ENCODE measurements at regions not wholly inside any gene's neighbourhood (a gene's known extent, or its start where the extent isn't known, plus 50 kb on each side); places are given as distances from the start of the nearest gene placed in this dataset.

DNA sequence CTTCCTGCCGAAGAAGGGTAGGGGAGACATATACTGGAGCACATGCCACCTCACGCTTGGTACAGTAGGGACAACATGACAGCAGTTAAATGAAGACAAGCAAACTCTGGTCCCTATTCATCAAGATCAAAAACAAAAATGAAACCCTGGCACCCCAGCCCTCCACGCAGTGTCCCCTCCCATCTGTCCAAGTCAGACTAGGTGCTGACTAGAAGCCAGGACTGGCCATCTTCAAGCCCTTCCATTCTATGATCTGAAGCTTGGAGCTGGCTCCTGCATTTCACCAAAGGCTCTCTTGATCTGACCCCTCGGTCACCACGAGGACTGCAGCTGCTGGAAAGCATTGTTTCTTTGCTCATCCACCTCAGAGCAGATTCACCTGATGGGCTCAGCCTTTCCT lies 158.9 kb upstream of the GGTLC1 start:
- DNase-seq (ENCODE audit: extremely low read depth in 1 of 2, low read depth in 1 of 2) = no peak

DNA sequence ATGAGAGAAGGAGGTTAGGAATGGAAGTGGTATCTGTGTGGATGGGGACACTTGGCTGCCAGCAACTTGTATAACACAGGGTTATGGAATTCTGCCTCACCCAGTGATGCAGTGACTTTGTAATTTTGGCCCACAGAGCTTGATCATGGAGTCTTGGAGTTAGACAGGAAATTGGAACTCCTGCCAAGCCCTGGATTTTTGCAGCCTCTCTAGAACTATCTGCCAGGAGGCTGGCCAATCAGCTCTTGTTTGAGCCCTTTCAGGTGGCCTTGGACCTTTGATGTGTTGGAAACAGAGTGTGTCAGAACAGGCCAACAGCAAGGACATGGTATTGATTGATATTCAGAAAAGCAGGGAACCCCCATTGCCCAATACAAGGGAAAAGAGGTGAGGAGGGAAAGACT lies 157.7 kb upstream of the GGTLC1 start:
- no peak for DNase-seq (ENCODE audit: extremely low read depth in 1 of 2, low read depth in 1 of 2)

DNA sequence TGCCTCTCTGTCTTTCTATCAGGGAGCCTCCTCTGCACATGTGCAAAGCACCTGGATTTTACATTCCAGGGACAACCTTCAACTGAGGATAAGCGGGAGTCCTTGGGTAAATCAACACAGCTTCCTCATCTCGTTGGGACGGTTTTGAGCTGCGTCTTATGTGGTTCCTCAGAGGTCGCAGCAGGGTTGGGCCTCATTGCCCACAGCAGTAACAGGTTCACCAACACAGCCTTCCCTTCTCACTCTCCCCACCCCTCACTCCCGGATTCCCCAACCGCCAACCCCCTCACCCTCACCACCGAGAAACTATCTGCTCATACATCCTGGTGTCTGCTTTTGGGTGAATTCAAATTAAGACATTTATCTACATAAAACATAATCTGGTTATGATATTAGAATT lies 155.8 kb upstream of the GGTLC1 start:
- DNase-seq (ENCODE audit: extremely low read depth in 1 of 2, low read depth in 1 of 2) = no peak

DNA sequence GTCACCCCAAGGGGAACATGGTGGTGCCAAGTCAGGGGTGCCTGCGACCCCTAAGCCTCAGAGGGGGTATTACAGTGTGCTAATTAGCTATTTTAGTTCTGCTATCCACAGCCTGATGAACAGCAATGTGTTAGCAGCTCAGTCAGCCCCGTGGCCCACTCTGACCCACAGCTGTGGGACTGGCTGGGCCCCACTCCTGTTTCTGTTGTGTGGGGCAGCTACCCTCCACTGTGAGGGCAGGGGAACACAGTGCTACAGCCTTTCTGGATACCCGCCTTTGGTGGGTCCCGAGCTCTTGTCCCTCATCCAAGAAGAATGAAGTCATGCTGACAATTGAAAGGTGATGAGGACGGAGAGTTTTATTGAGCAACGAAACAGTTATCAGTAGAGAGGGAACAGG lies 152.5 kb upstream of the GGTLC1 start:
- no peak for DNase-seq (ENCODE audit: extremely low read depth in 1 of 2, low read depth in 1 of 2)

DNA sequence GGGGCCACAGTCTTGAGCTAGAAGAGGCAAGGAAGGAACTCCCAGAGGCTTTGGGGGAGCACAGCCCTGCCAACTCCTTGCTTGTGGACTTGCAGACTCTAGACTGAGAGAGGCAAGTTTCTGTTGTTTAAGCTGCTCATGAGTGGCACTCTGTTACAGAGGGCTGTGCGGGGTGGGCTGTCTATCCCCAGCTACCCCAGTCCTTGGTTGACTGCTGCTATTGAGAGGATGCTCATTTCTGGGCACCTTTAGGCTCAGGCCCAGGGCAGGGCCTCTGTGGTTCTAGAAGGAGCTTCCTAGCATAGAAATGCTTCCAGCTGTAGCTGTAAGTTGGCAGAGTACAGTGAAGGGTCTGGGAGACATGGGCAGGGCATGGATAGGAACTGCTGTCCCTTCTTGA lies 151.3 kb upstream of the GGTLC1 start:
- DNase-seq (ENCODE audit: extremely low read depth in 1 of 2, low read depth in 1 of 2) = no peak

DNA sequence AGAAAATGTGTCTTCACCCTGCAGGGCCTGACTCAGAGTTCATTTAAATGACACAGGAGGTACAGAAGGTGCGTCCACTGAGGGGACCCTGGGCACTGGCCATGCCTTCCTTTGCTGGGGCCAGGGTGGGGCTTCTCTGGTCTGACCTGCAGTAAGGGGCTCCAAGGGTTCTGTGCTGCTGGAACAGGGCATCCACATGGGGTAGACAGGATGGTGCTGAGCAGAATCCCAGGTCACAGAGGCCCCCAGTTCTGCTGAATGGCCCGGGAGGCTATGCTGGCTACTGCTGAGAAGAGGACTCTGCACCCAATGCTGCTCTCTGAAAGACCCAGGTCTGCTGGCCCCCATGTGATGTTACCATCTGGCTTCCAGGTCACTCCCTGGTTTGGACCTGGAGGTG lies 150.4 kb upstream of the GGTLC1 start:
- DNase-seq (ENCODE audit: extremely low read depth in 1 of 2, low read depth in 1 of 2) = no peak

DNA sequence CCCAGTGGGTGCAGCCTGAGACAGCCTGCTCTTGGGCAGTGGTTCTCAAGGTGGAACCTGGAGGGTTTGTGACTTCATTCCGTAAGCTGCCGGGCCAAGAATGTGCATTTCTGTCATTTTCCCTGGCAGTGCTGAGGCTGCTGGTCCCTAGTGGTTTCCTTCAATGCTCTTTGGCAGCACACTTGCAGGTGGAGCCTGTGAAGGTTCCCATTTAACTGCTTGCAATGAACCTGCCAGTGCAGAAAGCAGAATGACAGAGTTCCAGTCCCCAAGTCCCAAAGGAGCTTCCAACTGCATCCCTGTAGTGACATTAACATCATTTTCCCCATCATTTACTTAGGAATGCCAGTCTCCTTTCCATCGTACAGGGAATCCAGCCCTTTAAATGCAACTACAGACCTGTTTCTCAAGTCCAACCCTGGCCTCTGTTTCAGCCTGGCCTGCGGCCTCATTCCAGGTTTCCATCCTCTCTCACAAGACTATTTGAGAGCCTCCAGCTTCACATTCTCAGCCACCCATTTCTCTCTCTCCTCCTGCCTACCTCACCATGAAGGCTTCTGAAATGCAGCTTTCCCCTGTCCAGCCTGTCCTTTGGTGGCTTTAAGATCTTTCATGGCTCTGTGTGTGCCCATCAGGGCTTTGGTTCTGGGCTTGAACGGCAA lies 149.7 kb upstream of the GGTLC1 start:
- no peak for DNase-seq (ENCODE audit: extremely low read depth in 1 of 2, low read depth in 1 of 2)

DNA sequence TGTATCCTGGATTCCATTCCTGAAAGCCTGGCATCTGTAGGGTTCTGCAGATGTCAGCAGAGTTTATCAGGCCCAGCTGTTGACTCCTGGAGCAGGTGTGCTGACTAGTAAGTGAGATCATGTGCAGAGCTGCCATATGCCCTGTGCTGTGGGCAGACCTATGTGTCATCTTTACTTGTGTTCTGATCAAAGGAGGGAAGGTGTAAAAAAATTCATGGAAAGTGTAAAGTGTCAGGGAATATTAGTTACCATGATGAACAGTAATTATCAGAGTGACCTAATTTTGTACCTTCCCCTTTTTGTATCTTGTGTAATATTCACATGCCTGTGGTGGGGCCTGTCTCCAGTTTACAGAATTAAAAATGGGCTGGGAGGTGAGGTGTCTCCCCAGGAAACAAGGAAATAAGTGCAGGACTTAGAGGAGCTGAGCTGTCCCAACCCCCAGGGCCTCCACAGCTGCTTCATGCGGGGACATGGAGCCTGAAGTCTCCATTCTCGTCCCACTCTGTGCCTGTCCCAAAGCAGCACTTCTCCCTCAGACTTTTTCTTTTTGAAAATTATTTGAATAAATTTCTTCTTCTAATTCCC lies 148.2 kb upstream of the GGTLC1 start:
- DNase-seq (ENCODE audit: extremely low read depth in 1 of 2, low read depth in 1 of 2) = no peak

DNA sequence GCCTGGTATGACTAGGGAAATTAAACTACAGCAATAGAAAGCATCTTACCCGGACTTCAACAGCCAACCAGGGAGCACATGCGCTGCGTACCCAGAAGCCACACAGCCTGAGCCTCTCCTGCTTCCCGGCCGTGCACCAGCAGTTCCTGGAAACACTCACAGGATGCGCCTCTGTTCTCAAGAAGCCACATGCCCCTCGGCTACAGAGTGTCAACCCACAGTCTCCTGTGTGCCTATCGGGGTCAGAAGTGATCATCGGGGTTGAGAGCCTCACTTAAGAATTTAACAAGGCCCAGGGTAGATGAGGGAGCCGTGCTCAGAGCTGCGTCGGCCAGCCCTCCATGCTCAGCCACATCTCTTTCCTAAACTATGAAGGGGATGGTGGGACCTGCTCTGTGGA lies 147.2 kb upstream of the GGTLC1 start:
- DNase-seq (ENCODE audit: extremely low read depth in 1 of 2, low read depth in 1 of 2) = no peak

DNA sequence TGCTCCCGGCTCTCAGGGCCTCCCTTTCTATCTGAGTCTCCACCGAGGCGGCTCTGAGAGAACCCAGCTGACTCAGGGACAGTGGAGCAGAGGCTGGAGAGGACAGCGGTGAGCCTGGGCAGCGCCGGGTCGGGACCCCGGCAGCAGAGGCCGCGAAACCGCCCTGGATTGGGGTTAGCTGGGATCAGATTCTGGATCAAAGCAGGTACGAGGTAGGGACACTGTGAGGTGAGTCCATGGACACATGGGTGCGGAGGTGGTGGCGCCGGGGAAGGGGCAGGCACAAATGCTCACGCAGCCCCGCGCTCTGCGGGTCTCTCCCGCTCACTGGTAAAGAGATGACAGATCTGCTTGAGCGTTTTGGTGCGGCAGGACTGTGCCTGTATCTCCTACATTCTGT lies 146.4 kb upstream of the GGTLC1 start:
- no peak for DNase-seq (ENCODE audit: extremely low read depth in 1 of 2, low read depth in 1 of 2)

DNA sequence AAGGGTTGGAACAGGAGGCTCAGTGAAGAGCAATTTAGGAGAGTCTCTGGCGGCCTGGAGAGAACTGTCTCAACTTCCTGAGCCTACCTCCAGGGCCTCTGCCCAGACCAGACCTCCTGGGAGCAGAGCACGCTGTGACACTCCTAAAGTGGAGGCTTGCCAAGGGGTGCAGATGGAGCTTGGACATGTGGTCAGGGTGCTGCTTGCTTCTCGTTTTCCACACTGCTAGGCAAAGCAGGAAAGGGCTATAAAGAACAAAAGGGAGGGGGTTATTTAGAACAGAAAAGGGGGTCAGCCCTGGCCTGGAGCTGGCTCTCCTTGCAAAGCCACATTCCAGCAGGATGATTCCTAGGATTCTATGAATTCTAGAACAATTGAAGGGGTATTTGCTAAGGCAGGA lies 145.7 kb upstream of the GGTLC1 start:
- DNase-seq (ENCODE audit: extremely low read depth in 1 of 2, low read depth in 1 of 2) = no peak

DNA sequence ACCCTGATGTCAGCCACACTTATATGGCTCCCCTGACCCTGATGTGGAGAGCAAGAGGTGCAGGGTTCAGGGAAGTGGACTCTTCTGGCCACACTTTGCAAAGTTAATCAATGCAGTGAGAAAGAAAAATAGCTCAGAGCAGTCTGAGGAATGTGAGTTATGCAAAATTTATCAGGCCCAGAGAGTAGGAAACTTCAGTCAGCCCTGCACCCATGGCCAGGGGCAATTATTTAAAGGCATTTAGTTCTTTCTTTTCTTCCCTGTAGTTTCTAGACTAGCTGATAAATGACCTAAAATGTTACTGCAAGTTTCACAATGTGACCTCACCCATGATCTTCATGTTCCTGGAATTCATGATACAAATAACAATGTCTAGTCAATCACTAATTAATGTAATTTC lies 143.7 kb upstream of the GGTLC1 start:
- no peak for DNase-seq (ENCODE audit: extremely low read depth in 1 of 2, low read depth in 1 of 2)

DNA sequence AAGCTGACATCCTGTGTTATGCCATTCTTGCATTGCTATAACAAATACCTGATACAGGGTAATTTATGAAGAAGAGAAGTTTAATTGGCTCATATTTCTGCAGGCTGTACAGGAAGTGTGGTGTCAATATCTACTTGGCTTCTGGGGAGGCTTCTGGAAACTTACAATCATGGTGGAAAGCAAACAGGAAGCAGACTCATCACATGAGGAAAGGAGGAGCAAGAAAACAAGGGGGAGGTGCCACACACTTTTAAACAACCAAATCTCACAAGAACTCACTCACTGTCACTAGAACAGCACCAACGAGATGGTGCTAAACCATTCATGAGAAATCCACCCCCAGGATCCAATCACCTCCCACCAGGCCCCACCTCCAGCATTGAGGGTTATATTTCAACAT lies 143.1 kb upstream of the GGTLC1 start:
- DNase-seq (ENCODE audit: extremely low read depth in 1 of 2, low read depth in 1 of 2) = no peak

DNA sequence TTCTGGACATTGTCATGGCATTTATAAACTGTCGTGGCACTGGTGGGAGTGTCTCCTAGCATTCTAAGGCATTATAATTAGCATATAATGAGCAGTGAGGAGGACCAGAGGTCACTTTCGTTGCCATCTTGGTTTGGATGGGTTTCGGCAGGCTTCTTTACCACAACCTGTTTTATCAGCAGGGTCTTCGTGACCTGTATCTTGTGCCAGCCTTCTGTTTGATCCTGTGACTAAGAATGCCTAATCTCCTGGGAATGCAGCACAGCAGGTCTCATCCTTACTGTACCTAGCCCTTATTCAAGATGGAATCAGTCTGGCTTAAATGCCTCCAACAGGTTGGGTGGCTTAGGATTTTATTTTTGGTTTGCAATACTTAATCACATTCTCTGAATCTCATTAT lies 142.7 kb upstream of the GGTLC1 start:
- no peak for DNase-seq (ENCODE audit: extremely low read depth in 1 of 2, low read depth in 1 of 2)

DNA sequence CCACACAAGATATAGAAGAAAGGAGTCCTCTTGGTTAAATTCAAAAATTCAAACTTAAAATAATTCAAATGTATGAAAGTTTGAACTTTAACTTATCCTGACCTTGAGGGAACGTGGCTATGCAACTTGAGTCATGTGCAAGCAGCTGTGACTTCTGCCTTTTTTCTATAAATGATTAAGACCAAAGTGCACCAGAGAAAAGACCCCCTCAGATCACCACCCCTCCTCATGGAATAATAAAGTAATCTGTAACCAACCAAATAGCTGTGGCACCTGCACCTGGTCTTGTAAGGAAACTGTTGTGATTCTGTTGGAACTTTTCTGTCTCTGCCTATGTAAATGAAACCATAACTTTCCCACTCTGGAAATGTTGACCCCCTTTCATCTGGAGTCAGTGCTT lies 141.1 kb upstream of the GGTLC1 start:
- DNase-seq (ENCODE audit: extremely low read depth in 1 of 2, low read depth in 1 of 2) = no peak

DNA sequence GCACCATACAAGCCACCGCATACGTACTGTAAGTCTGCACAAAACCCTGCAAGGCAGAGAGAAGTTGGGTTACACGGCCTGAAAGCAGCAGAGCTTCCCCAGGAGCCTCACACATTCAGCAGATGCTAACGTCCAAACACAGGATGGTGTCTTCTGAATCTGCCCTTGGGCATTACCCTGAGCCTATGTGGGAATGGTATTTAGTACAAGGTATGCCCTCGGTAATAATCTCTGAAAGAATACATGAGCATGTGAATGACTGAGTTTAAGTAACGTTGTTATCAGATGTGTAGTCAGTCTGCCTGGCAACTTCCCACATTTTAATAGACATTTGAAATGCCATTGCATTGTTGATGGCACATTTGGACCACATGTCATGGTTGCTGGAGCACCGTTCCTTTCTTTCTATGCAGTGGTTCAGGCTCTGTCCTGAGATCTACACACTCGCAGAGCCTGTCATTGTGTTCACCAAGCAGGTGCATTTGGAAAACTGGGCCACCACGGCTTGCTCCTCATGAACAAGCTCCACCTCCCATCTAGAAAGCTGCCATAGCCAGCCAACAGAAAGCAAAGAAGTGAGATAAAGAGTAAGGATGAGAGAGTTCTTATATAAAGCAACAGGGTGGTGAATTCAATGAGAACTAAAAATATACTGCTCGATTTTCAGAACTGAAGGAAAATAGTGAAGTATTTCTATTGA lies 136.5 kb upstream of the GGTLC1 start:
- DNase-seq (ENCODE audit: extremely low read depth in 1 of 2, low read depth in 1 of 2) = no peak

DNA sequence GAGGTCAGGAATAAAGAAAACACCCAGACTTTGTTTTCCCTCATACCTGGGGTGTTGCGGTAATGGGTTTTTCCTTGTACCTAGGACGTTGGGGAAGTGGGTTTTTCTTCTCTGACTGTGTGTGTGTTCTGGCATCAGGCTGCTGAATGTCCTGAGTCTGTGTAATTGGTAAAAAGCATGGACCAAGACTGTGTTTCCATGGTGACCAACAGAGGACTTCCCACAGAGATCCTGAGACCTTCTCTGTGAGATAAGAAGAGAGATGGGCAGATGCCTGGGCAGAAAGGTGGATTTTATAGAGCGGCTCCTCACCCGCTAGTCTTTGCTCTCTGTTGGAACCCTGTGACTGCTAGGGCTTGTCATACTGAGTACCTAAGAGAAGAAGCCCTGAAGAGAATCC lies 135.4 kb upstream of the GGTLC1 start:
- no peak for DNase-seq (ENCODE audit: extremely low read depth in 1 of 2, low read depth in 1 of 2)

DNA sequence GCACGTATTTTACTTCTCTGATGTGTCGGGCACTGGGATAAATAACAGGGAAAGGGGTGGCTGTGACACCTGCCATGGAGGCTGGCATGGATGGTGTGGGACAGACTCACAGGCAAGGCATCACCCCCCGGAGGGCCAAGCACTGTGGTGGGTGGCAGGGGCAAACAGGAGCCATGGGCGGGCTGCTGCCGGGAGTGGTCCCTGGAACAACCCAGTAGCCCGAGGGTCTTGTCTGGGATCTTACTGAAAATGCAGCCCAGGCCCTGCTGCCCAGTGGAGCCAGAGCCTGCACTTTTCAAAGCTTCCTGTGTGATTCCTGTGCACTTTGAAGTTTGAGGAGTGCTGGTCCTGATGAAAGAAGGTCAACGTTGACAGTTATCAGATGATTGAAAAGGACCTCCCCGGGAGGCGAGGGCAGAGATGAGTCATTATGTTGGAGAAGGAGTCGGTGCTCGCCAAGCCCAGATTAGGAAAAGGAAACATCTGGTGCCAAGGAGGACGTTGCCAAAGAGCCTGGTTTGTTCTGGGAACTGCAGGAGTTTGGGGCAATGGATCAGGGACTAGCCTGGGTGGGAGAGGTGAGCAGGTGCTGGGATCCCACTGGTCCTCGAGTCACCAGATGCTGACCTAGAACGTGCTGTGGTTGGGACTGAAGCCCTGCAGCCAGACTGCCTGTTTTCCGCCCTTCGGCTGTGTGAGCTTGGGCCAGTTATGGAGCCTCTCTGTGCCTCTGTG lies 130.0 kb upstream of the GGTLC1 start:
- no peak for DNase-seq (ENCODE audit: extremely low read depth in 1 of 2, low read depth in 1 of 2)

DNA sequence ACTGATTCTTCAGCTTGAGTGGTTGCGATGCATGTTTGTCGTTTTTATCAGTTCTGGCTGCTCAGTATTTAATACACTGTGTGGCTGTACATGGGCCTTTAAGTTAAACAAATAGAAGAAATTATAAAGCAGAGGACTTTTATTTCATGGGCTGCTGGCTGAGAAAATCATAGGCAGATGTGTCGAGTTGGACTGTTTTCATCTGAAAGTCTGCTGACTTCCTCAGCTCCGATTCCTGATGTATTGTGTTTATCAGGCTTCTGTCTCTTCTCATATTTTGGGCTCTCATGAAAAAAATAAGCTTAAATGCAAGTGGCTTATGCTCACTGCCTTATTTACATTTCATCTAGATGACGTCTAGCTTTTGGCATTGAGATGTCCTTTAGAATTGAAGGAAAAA lies 129.5 kb upstream of the GGTLC1 start:
- no peak for DNase-seq (ENCODE audit: extremely low read depth in 1 of 2, low read depth in 1 of 2)

DNA sequence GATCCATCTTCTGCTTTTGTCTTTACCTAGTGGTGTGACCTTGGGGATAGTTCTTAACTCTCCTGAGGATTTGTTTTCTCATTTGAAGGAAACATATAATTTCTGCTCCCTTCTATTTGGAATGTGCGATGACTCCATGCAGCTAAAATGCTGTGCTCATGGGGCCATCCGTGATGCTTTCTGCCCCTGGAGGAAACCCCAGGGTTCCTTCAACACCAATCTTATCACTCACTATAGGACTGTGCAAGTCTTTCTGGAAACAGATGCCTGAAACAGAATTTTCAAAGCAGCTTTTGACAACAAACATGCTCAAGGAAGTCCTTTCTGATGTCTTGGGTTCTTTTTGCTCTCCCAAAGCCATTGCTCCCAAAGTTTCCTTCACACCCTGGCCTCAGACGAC lies 128.8 kb upstream of the GGTLC1 start:
- DNase-seq (ENCODE audit: extremely low read depth in 1 of 2, low read depth in 1 of 2) = no peak

DNA sequence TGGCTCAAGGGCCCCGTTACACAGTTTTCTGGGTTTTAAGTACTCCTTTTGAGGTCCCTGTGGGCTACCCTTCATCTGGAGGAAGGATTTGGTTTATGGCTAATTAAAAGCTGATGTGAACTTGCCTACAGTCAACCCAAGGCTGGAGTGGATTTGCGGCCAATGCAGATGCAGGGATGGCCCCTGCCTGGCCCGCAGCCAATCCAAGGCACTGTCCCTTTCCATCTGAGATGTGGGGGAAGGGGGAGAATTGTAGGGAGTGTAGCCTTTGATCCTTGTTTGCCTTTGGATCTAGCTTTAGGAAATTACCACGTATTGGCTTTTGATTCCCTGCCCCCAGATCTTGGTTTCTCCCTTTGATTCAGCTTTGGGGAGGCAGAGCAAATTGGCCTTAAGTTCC lies 128.0 kb upstream of the GGTLC1 start:
- no peak for DNase-seq (ENCODE audit: extremely low read depth in 1 of 2, low read depth in 1 of 2)

DNA sequence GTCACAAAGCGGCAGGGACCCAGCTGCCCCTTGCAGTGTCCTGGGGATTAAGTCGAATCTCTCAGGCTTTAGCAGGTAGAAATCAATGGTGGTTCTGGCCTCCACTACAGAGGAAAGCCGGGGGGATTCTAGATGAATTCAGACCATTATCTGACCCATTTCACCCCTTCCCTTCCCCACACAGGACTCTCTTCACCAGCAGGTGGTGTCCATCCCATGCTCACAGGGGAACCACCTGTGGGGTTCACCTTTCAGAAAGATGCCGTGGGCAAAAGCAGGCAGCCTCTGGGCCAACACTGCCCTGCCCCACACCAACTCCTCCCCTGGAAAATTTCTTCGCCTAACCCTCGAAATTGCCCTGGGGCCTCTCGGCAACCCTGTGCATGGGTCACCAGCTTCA lies 123.8 kb upstream of the GGTLC1 start:
- DNase-seq (ENCODE audit: extremely low read depth in 1 of 2, low read depth in 1 of 2) = no peak

Data from activated CD8-positive, alpha-beta memory T cell treated with anti-CD3 and anti-CD28 coated beads for 1 hour (primary cell).